ENCODE measurements at regions not wholly inside any gene's neighbourhood (a gene's known extent, or its start where the extent isn't known, plus 50 kb on each side); places are given as distances from the start of the nearest gene placed in this dataset.

GRCh38 chr1:157893686-157894085, 52.1 kb upstream of the CD5L start:
- DNase-seq (ENCODE audit: low read depth), result no peak

- DNase-seq (ENCODE audit: low read depth), result peak; percentile 24
Observed at GRCh38 chr1:157894613-157895165, 53.1 kb upstream of the CD5L start.

GRCh38 chr1:157910270-157910669, 68.7 kb upstream of the CD5L start:
- DNase-seq (ENCODE audit: low read depth), result no peak

GRCh38 chr1:157915859-157916258, 74.3 kb upstream of the CD5L start:
- no peak for DNase-seq (ENCODE audit: low read depth)

- DNase-seq (ENCODE audit: low read depth), result no peak
Observed at GRCh38 chr1:157916887-157917570, 75.4 kb upstream of the CD5L start.

- no peak for DNase-seq (ENCODE audit: low read depth)
Observed at GRCh38 chr1:157920748-157921147, 72.7 kb upstream of the KIRREL1 start.

GRCh38 chr1:157925419-157926166, 67.9 kb upstream of the KIRREL1 start:
- no peak for DNase-seq (ENCODE audit: low read depth)

GRCh38 chr1:157932069-157932468, 61.4 kb upstream of the KIRREL1 start:
- no peak for DNase-seq (ENCODE audit: low read depth)

- no peak for DNase-seq (ENCODE audit: low read depth)
Observed at GRCh38 chr1:157937744-157938143, 55.7 kb upstream of the KIRREL1 start.

GRCh38 chr1:157941939-157942338, 51.5 kb upstream of the KIRREL1 start:
- DNase-seq (ENCODE audit: low read depth), result no peak
